GM12878 (cell line): ENCODE measurements at regions not wholly inside any gene's neighbourhood (a gene's known extent, or its start where the extent isn't known, plus 50 kb on each side); places are given as distances from the start of the nearest gene placed in this dataset.

Experiments used
- ATAC-seq: fragments of 200-7000 bp; cut with Tn5 transposase; 3 replicates; pipeline ENCODE4 v1.9.1; 2020; ENCODE audit warnings: mild to moderate bottlenecking, moderate library complexity
- BruUV-seq: library from RNA; stranded (reverse); fragments of 400-500 nt; replicated peaks from 2 replicates; lab custom pipeline; 2021; lab: Mats Ljungman, UMichigan
- CTCF ChIA-PET: fragments of 300-600 bp; sonication (Branson Sonifier 250); formaldehyde crosslinking; extraction: SDS; loops from one replicate; lab custom pipeline; 2021; ENCODE audit warnings: inconsistent platforms; lab: Yijun Ruan, JAX
- POLR2A ChIA-PET: fragments of 350-600 bp; formaldehyde crosslinking; extraction: SDS; loops from one replicate; lab custom pipeline; 2021; ENCODE audit warnings: inconsistent platforms; lab: Charles Lee
- RAD21 ChIA-PET: fragments of 300-600 bp; sonication (Branson Sonifier 250); formaldehyde crosslinking; loops from one replicate; lab custom pipeline; 2023; ENCODE audit warnings: antibody characterized with exemption; ENCODE audit not compliant: unreplicated experiment; lab: Charles Lee
- SMC1A ChIA-PET: fragments of 300-600 bp; sonication (Branson Sonifier 250); formaldehyde crosslinking; loops from one replicate; lab custom pipeline; 2023; ENCODE audit not compliant: unreplicated experiment, uncharacterized antibody; lab: Charles Lee
- DNase-seq: peaks from one replicate; pipeline ENCODE4 v3.0.0-alpha.2; 2011; ENCODE audit warnings: low read depth, low spot score
- FAIRE-seq: peaks from 3 replicates; lab custom pipeline; 2011; peaks lifted over from hg19 to GRCh38; lab: Jason Lieb, UNC
- H2AFZ ChIP-seq: 2 replicates; pipeline ENCODE4 v1.6.0; 2011; ENCODE audit warnings: low read depth, low read length, control low read depth; ENCODE audit not compliant: control insufficient read depth
- H3K27ac ChIP-seq: 2 replicates; pipeline ENCODE4 v1.5.1; 2011; ENCODE audit warnings: control low read depth; ENCODE audit not compliant: control insufficient read depth, insufficient read depth
- H3K27me3 ChIP-seq, 2 experiments: replicated peaks in 1 of 2; 2 replicates each; pipeline versions ENCODE4 v1.6.0 to v1.6.1; 2011; ENCODE audit warnings: low read length in 1 of 2; ENCODE audit not compliant: control insufficient read depth in 2 of 2, insufficient read depth in 2 of 2
- H3K36me3 ChIP-seq, 2 experiments: 2 replicates each; pipeline ENCODE4 v1.5.1; 2011; ENCODE audit warnings: low read length in 1 of 2; ENCODE audit not compliant: control insufficient read depth in 2 of 2, insufficient read depth in 2 of 2
- H3K4me1 ChIP-seq: 2 replicates; pipeline ENCODE4 v1.6.1; 2011; ENCODE audit warnings: mild to moderate bottlenecking, low read length, moderate library complexity, mixed read lengths; ENCODE audit not compliant: control insufficient read depth, insufficient read depth
- H3K4me2 ChIP-seq: 2 replicates; pipeline ENCODE4 v1.6.0; 2011; ENCODE audit warnings: control low read depth; ENCODE audit not compliant: control insufficient read depth, insufficient read depth
- H3K4me3 ChIP-seq: fragments of 200-600 bp; sonication (generic); 2 replicates; pipeline ENCODE4 v1.5.1; 2016
- H3K79me2 ChIP-seq: 2 replicates; pipeline ENCODE4 v1.6.0; 2011; ENCODE audit warnings: low read length; ENCODE audit not compliant: control insufficient read depth, insufficient read depth
- H3K9ac ChIP-seq: 2 replicates; pipeline ENCODE4 v1.8.0; 2011; ENCODE audit warnings: low read length, control low read depth, mixed read lengths; ENCODE audit not compliant: control insufficient read depth, insufficient read depth
- H3K9me3 ChIP-seq: replicated peaks from 3 replicates; pipeline ENCODE4 v1.5.1; 2011; ENCODE audit warnings: mild to moderate bottlenecking, low read length; ENCODE audit not compliant: control insufficient read depth, insufficient read depth
- H4K20me1 ChIP-seq: 2 replicates; pipeline ENCODE4 v1.6.0; 2011; ENCODE audit not compliant: control insufficient read depth, insufficient read depth
- BCL3 ChIP-seq: IDR thresholded peaks from 2 replicates; pipeline ENCODE4 v1.6.1; 2011; ENCODE audit warnings: borderline replicate concordance, low read depth, mild to moderate bottlenecking, moderate library complexity, low read length; ENCODE audit not compliant: insufficient read depth, poor library complexity, severe bottlenecking
- CTCF ChIP-seq, 3 experiments: IDR thresholded peaks in 2 of 3; conservative IDR thresholded peaks in 1 of 3; 2 replicates each; pipeline ENCODE4 v1.5.1; 2011; ENCODE audit warnings: low read depth in 3 of 3, low read length in 3 of 3, mild to moderate bottlenecking in 3 of 3, control low read depth in 2 of 3, moderate library complexity in 2 of 3, inconsistent platforms in 1 of 3, mixed read lengths in 1 of 3; ENCODE audit not compliant: control insufficient read depth in 2 of 3, insufficient read depth in 1 of 3; ENCODE audit errors: extremely low read depth in 1 of 3
- EED ChIP-seq: sonication (generic); IDR thresholded peaks from 2 replicates; pipeline ENCODE4 v1.6.1; 2016; ENCODE audit warnings: antibody characterized with exemption, low read depth
- RAD21 ChIP-seq: IDR thresholded peaks from 2 replicates; pipeline ENCODE4 v1.6.1; 2011; ENCODE audit warnings: mild to moderate bottlenecking, low read depth, low read length, moderate library complexity; ENCODE audit not compliant: insufficient read depth
- SMC3 ChIP-seq: IDR thresholded peaks from 2 replicates; pipeline ENCODE4 v1.6.1; 2011; ENCODE audit warnings: low read length, improper control_type of control experiment, borderline replicate concordance
- WGBS: methylation state at CpG from one replicate; pipeline ENCODE4 v1.1.6; 2016; ENCODE audit warnings: low lambda C conversion rate; ENCODE audit not compliant: insufficient replicate concordance, insufficient coverage; ENCODE audit errors: missing lambda C conversion rate; 5-methylcytosine and 5-hydroxymethylcytosine counted together
- in situ Hi-C: fragments of 300-500 bp; cut with MboI; formaldehyde crosslinking; loops from 9 replicates; pipeline ENCODE4 v1.14.3; 2018; ENCODE audit warnings: mixed read lengths
- intact Hi-C: fragments of 100-400 bp; cut with micrococcal nuclease; formaldehyde crosslinking; loops from one replicate; pipeline ENCODE4 v1.14.2; 2022; ENCODE audit not compliant: unreplicated experiment
- TF ChIP-seq, protein P1 (sequence below): fragments of 450-650 bp; IDR thresholded peaks from 2 replicates; pipeline ENCODE4 v1.6.1; 2017; ENCODE audit warnings: mild to moderate bottlenecking, moderate library complexity

- no peak for TF ChIP-seq BCL3
Measured at GRCh38 chr12:19778172-19778571, 338.9 kb downstream of the AEBP2 start (continued).

GRCh38 chr12:19778797-19779196 is 339.5 kb downstream of the AEBP2 start:
- BruUV-seq: no TSS peak
- H4K20me1 ChIP-seq: no peaks in the 10 kb centered on the region
- no peak overlapping the region for H3K9ac ChIP-seq
- RAD21 ChIA-PET: interaction anchor here (0.7 to 2.5 kb wide), 5 partner anchors 15 to 442 kb away, joined by 3 to 12 read pairs (median 4); no protein-coding TSS in a partner anchor
- H3K36me3 ChIP-seq: no peaks in the 10 kb centered on the region
- no peak overlapping the region for H3K4me2 ChIP-seq
- H3K9me3 ChIP-seq: no peaks in the 10 kb centered on the region
- H2AFZ ChIP-seq: no peak overlapping the region
- DNase-seq (no peak), FAIRE-seq (no peak)
- SMC1A ChIA-PET: interaction anchor here (0.8 to 3.1 kb wide), 5 partner anchors 10 to 343 kb away, joined by 3 to 10 read pairs (median 3); no protein-coding TSS in a partner anchor
- no peak overlapping the region for H3K4me3 ChIP-seq
- intact Hi-C loops: no loop called here
- CTCF ChIA-PET: interaction anchor here (0.7 to 1.5 kb wide), 4 partner anchors 41 to 432 kb away, joined by 3 to 8 read pairs (median 3); no protein-coding TSS in a partner anchor
- no peaks in the 10 kb centered on the region for H3K27me3 ChIP-seq
- TF ChIP-seq RAD21 (peak; percentile 30; the same call in 1 of the 2 replicates), CTCF (IDR thresholded peaks at IDR 0.05 in 2 of 3, conservative IDR thresholded peaks at IDR 0.05 in 1 of 3; ENCODE audit: control insufficient read depth in 2 of 3, extremely low read depth in 1 of 3, insufficient read depth in 1 of 3, low read depth in 3 of 3, low read length in 3 of 3) (peak in 1 of 3 experiments; percentile 10; a peak in 1 of 6 replicates), SMC3 (no peak), EED (no peak)
- TF ChIP-seq, protein P1, sequence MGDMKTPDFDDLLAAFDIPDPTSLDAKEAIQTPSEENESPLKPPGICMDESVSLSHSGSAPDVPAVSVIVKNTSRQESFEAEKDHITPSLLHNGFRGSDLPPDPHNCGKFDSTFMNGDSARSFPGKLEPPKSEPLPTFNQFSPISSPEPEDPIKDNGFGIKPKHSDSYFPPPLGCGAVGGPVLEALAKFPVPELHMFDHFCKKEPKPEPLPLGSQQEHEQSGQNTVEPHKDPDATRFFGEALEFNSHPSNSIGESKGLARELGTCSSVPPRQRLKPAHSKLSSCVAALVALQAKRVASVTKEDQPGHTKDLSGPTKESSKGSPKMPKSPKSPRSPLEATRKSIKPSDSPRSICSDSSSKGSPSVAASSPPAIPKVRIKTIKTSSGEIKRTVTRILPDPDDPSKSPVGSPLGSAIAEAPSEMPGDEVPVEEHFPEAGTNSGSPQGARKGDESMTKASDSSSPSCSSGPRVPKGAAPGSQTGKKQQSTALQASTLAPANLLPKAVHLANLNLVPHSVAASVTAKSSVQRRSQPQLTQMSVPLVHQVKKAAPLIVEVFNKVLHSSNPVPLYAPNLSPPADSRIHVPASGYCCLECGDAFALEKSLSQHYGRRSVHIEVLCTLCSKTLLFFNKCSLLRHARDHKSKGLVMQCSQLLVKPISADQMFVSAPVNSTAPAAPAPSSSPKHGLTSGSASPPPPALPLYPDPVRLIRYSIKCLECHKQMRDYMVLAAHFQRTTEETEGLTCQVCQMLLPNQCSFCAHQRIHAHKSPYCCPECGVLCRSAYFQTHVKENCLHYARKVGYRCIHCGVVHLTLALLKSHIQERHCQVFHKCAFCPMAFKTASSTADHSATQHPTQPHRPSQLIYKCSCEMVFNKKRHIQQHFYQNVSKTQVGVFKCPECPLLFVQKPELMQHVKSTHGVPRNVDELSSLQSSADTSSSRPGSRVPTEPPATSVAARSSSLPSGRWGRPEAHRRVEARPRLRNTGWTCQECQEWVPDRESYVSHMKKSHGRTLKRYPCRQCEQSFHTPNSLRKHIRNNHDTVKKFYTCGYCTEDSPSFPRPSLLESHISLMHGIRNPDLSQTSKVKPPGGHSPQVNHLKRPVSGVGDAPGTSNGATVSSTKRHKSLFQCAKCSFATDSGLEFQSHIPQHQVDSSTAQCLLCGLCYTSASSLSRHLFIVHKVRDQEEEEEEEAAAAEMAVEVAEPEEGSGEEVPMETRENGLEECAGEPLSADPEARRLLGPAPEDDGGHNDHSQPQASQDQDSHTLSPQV: no peak
- TF ChIP-seq, all 136 proteins: peak for 2
- H3K79me2 ChIP-seq: no peaks in the 10 kb centered on the region
- POLR2A ChIA-PET: no interaction called here
- in situ Hi-C loops: no loop called here
- H3K27ac ChIP-seq: no peak overlapping the region
- H3K4me1 ChIP-seq: no peaks in the 10 kb centered on the region
- peak; percentile 31; the same call in 2 of the 3 replicates for ATAC-seq
- WGBS: 18% methylated on average over 2 of the region's 2 CpGs
